ENCODE measurements at regions not wholly inside any gene's neighbourhood (a gene's known extent, or its start where the extent isn't known, plus 50 kb on each side); places are given as distances from the start of the nearest gene placed in this dataset.

- ATAC-seq (ENCODE audit: low read depth) (0 out of 3 replicates have a peak, but pooled peaks have one; percentile 44), DNase-seq (ENCODE audit: low spot score) (no peak)
- Histone ChIP-seq H3K36me3 (ENCODE audit: low read depth) (no peaks in the 10 kb centered on the region), H3K27ac (ENCODE audit: poor library complexity, severe bottlenecking) (no peak overlapping the region), H3K9me3 (ENCODE audit: severe bottlenecking) (no peaks in the 10 kb centered on the region), H3K27me3 (ENCODE audit: insufficient read depth, poor library complexity, severe bottlenecking) (no peaks in the 10 kb centered on the region), H3K4me3 (ENCODE audit: severe bottlenecking) (no peak overlapping the region), H3K4me1 (ENCODE audit: insufficient read depth, poor library complexity, severe bottlenecking) (no peaks in the 10 kb centered on the region)
- TF ChIP-seq CTCF (IDR thresholded peaks at IDR 0.05; ENCODE audit: poor library complexity, severe bottlenecking) = peak; percentile 38
These were observed 427.1 kb downstream of the GPAM start for GRCh38 chr10:111756217-111757061.

GRCh38 chr10:111758593-111758992 is 425.0 kb downstream of the GPAM start:
- no peaks in the 10 kb centered on the region for H3K9me3 ChIP-seq (ENCODE audit: severe bottlenecking)
- no peak overlapping the region for H3K27ac ChIP-seq (ENCODE audit: poor library complexity, severe bottlenecking)
- TF ChIP-seq CTCF (IDR thresholded peaks at IDR 0.05; ENCODE audit: poor library complexity, severe bottlenecking) = no peak
- no peaks in the 10 kb centered on the region for H3K4me1 ChIP-seq (ENCODE audit: insufficient read depth, poor library complexity, severe bottlenecking)
- no peak for DNase-seq (ENCODE audit: low spot score)
- no peaks in the 10 kb centered on the region for H3K27me3 ChIP-seq (ENCODE audit: insufficient read depth, poor library complexity, severe bottlenecking)
- no peaks in the 10 kb centered on the region for H3K36me3 ChIP-seq (ENCODE audit: low read depth)
- H3K4me3 ChIP-seq (ENCODE audit: severe bottlenecking) = no peak overlapping the region
- ATAC-seq (ENCODE audit: low read depth) = no peak

GRCh38 chr10:111762114-111762513 is 421.5 kb downstream of the GPAM start:
- Histone ChIP-seq H3K36me3 (ENCODE audit: low read depth) (no peaks in the 10 kb centered on the region), H3K27ac (ENCODE audit: poor library complexity, severe bottlenecking) (no peak overlapping the region), H3K4me3 (ENCODE audit: severe bottlenecking) (no peak overlapping the region), H3K4me1 (ENCODE audit: insufficient read depth, poor library complexity, severe bottlenecking) (no peaks in the 10 kb centered on the region), H3K27me3 (ENCODE audit: insufficient read depth, poor library complexity, severe bottlenecking) (no peaks in the 10 kb centered on the region), H3K9me3 (ENCODE audit: severe bottlenecking) (no peaks in the 10 kb centered on the region)
- TF ChIP-seq CTCF (IDR thresholded peaks at IDR 0.05; ENCODE audit: poor library complexity, severe bottlenecking) = peak; percentile 6
- ATAC-seq (ENCODE audit: low read depth) (no peak), DNase-seq (ENCODE audit: low spot score) (no peak)

- H3K27me3 ChIP-seq (ENCODE audit: insufficient read depth, poor library complexity, severe bottlenecking) = no peaks in the 10 kb centered on the region
- H3K36me3 ChIP-seq (ENCODE audit: low read depth) = no peaks in the 10 kb centered on the region
- no peak for ATAC-seq (ENCODE audit: low read depth)
- H3K4me3 ChIP-seq (ENCODE audit: severe bottlenecking) = no peak overlapping the region
- no peaks in the 10 kb centered on the region for H3K4me1 ChIP-seq (ENCODE audit: insufficient read depth, poor library complexity, severe bottlenecking)
- DNase-seq (ENCODE audit: low spot score) = no peak
- TF ChIP-seq CTCF (IDR thresholded peaks at IDR 0.05; ENCODE audit: poor library complexity, severe bottlenecking) = no peak
- H3K9me3 ChIP-seq (ENCODE audit: severe bottlenecking) = no peaks in the 10 kb centered on the region
- H3K27ac ChIP-seq (ENCODE audit: poor library complexity, severe bottlenecking) = no peak overlapping the region
These were observed 418.3 kb downstream of the GPAM start for GRCh38 chr10:111765216-111765615.

GRCh38 chr10:111766464-111766863 is 417.1 kb downstream of the GPAM start:
- H3K27me3 ChIP-seq (ENCODE audit: insufficient read depth, poor library complexity, severe bottlenecking) = no peaks in the 10 kb centered on the region
- DNase-seq (ENCODE audit: low spot score) (no peak), ATAC-seq (ENCODE audit: low read depth) (no peak)
- no peaks in the 10 kb centered on the region for H3K36me3 ChIP-seq (ENCODE audit: low read depth)
- no peak overlapping the region for H3K27ac ChIP-seq (ENCODE audit: poor library complexity, severe bottlenecking)
- H3K4me1 ChIP-seq (ENCODE audit: insufficient read depth, poor library complexity, severe bottlenecking) = no peaks in the 10 kb centered on the region
- no peaks in the 10 kb centered on the region for H3K9me3 ChIP-seq (ENCODE audit: severe bottlenecking)
- H3K4me3 ChIP-seq (ENCODE audit: severe bottlenecking) = no peak overlapping the region
- TF ChIP-seq CTCF (IDR thresholded peaks at IDR 0.05; ENCODE audit: poor library complexity, severe bottlenecking) = no peak

All from RWPE2 (cell line).